Activated CD8-positive, alpha-beta memory T cell treated with anti-CD3 and anti-CD28 coated beads, Interleukin-2, amount 50 U/mL, for 4 hours (primary cell): ENCODE measurements at regions not wholly inside any gene's neighbourhood (a gene's known extent, or its start where the extent isn't known, plus 50 kb on each side); places are given as distances from the start of the nearest gene placed in this dataset.
A peak's percentile ranks its signal among the peaks of the same experiment; 100 is the strongest.
"Not testable (repeated sequence)": the region's sequence is repeated elsewhere in the genome, so short reads cannot be mapped to it uniquely, and the experiment has no call there.

Experiments
- DNase-seq: peaks from one replicate; pipeline ENCODE4 v3.0.0-alpha.2; 2020

DNA sequence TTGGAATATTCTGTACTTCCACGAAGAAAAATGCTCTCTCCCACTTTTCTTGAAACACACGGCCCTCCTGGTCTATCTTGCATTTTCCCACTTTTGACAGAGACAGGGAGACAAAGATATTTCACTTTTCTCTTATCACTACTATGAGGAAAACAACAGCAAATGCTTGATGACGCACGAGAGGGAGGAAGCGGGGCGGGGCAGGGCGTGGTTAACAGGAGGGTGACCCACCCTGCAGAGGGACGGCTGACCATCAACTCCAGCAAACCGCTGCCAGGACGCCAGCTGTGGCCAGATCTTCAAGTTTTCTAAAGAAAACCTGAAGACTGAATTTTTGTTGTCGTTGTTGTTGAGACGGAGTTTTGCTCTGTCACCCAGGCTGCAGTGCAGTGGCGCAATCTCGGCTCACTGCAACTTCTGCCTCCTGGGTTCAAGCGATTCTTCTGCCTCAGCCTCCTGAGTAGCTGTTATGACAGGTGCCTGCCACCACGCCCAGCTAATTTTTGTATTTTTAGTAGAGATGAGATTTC is 63.8 kb downstream of the NSUN5 start:
- not testable (repeated sequence) for DNase-seq

- DNase-seq = peak; percentile 93
These were observed 73.5 kb downstream of the NSUN5 start for GRCh38 chr7:73234994-73235717.

DNA sequence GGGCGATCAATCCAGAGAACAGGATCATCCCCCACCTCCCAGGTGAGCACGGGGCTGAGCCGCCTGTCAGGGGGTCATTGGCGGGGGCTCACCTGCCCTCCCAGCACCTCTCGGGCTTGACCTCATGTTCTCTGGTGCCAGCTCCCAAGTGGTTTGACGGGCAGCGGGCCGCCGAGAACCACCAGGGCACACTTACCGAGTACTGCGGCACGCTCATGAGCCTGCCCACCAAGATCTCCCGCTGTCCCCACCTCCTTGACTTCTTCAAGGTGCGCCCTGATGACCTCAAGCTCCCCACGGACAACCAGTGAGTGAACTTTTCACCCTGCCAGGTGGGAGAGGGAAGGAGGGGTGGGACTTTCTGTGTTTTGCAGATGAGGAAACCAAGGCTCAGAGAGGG is 82.9 kb downstream of the NSUN5 start:
- DNase-seq = not testable (repeated sequence)

DNA sequence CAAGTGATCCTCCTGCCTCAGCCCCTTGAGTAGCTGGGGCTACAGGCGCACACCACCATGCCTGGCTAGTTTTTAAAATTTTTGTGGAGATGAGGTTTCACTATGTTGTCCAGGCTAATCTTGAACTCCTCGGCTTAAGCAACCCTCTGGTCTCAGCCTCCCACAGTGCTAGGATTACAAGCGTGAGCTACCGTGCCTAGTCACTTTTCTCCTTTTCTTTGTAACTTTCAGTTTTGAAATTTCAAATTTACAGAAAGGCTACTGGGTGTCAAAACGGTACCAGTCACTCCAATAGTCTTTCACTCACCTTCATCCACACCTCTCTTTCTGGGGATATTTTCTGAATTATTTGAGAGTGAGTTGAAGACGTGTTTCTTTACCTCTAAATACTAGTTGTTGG is 86.9 kb downstream of the NSUN5 start:
- DNase-seq = not testable (repeated sequence)

- DNase-seq = not testable (repeated sequence)
These were observed 87.8 kb downstream of the NSUN5 start for GRCh38 chr7:73220766-73221370.

DNA sequence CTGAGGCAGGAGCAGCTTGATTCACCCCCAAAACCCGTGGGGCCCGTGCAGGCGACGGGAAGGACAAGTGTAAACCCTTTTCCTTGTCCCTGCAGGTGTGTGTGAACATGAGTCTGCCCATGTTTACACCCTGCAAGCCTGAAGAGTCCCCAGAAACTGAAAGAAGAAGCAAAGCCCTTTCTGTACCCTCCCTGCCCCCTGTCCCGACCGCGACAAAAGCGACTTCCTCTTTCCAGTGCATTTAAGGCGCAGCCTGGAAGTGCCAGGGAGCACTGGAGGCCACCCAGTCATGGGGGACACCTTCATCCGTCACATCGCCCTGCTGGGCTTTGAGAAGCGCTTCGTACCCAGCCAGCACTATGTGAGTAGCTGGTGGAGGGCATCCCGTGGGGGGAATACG is 88.3 kb downstream of the NSUN5 start:
- DNase-seq = not testable (repeated sequence)

DNA sequence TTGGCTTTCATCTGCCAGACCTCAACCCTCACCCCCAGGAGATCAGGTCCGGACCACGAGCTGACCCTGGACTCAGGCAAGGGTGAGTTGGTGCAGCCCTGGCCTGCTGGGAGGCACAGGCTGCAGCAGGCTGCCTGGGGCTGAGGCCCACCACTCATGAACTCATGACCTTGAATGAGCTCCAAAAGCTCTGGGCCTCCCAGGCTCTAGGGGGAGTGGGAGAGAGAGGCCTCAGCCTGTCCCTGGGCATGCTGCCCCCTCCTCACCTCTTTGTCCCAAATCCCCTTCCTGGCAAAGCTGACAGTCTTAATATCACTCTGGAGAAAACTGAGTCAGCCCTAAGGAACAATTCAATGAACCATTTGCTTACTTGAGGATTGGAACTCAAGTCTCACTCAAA is 89.8 kb downstream of the NSUN5 start:
- not testable (repeated sequence) for DNase-seq

DNA sequence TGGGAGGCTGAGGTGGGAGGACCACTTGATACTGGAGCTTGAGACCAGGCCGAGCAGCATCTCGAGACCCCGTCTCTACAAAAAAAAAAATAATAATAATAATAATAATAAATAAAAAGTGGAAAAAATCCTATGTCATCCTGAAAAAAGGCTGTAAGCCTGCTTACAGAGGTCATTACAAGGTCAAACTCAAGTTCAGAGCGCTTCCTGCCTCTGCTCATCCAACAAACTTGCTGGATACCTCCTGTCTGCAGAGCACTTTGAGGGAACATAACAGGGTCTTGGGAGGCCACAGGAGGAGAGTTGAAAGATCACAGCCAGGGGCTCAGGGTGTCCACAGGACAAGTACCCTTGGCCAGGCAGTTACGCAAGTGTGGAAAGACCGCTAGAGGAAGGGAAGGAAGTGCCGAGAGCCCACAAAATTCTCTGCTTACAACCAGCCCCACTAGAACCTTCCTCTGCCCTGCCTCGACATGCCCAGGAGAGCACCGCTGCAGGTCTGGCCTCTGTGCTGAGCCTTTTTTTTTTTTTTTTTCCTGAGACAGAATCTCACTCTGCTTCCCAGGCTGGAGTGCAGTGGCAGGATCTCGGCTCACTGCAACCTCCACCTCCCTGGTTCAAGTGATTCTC is 92.5 kb downstream of the NSUN5 start:
- DNase-seq = not testable (repeated sequence)

DNA sequence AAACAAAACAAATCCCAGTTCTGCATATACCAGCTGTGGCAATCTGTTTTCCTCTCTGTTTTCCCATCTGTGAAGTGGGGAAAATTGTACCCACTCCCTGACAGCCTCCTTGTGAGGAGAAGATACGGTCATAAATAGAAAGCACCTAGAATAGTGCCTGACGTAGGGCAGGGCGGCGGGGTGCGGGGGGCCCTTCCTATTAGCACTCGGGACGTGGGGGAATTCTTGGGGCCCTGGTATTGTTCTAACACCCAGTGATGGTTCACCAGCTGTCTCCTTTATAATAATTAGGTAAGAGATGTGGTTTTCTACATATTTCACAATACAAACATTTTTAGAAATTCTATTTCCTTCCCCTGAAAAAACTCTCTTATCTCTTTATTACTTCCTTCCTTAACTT is 93.4 kb downstream of the NSUN5 start:
- DNase-seq = not testable (repeated sequence)

- not testable (repeated sequence) for DNase-seq
These were observed 94.2 kb downstream of the NSUN5 start for GRCh38 chr7:73214471-73214870.

GRCh38 chr7:73213076-73213475 is 95.5 kb downstream of the NSUN5 start:
- not testable (repeated sequence) for DNase-seq

DNA sequence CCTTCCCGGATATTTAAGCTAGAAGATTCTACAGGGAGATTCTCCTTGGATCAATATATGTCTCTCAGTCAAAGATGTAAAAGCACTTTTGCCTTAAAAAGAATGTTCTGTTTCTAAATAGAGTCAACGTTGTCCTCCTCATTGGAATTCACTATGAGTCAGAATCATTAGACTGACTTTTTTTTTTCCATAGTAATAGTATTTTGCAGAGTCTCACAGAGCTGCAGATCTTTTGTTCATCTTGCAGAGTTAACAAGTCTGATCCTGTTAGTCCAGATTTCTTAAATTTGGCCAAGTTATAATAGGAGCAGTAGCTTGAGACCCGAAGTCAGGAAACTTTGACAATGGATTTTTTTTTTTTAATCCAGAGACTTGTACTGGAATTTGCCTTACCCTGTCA is 103.0 kb downstream of the NSUN5 start:
- DNase-seq = not testable (repeated sequence)

GRCh38 chr7:73204898-73205297 is 103.7 kb downstream of the NSUN5 start:
- not testable (repeated sequence) for DNase-seq

GRCh38 chr7:73203312-73203711 is 105.3 kb downstream of the NSUN5 start:
- not testable (repeated sequence) for DNase-seq

- not testable (repeated sequence) for DNase-seq
These were observed 107.4 kb downstream of the NSUN5 start for GRCh38 chr7:73201264-73201663.

- not testable (repeated sequence) for DNase-seq
These were observed 108.0 kb downstream of the NSUN5 start for GRCh38 chr7:73200518-73201099.

- DNase-seq = not testable (repeated sequence)
These were observed 108.2 kb upstream of the SPDYE9 start for GRCh38 chr7:73193991-73194390.

GRCh38 chr7:73190483-73191155 is 104.8 kb upstream of the SPDYE9 start:
- not testable (repeated sequence) for DNase-seq

- not testable (repeated sequence) for DNase-seq
These were observed 102.4 kb upstream of the SPDYE9 start for GRCh38 chr7:73188287-73188686.

DNA sequence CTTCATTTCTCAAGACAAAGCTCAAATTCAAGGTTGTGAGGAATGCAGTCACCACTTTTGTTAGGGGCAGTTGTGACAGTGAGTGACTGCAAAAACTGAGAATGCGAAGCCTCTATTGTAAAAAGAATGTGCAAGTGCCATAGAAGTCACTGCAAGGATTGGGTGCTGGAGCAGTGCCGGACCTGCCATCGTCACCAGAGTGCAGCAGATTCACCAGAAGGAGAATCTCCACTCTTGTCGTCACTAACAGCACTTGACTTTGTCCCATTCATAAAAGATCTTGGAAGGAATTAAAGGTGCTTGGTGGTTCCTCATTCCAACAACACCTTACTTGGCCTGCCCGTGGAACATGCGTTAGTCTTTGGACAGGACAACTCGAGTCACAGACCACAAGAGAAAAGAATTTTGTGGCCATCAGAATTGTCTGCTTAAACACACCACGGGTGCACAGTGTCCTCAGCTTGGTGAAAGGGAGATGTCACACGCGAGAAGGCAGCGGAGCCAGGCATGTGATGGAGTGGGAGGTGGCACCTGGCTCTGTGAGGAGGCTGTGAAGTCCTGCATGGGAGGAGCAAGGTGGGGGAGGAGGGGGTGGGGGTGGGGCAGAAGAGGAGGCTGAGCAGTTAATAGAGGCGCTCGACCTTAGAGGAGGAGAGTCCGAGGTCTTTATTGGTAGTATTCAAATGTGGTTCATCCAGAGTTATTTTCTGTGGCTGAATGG is 100.9 kb upstream of the SPDYE9 start:
- DNase-seq = not testable (repeated sequence)

- DNase-seq = not testable (repeated sequence)
These were observed 91.0 kb upstream of the SPDYE9 start for GRCh38 chr7:73176813-73177212.

DNA sequence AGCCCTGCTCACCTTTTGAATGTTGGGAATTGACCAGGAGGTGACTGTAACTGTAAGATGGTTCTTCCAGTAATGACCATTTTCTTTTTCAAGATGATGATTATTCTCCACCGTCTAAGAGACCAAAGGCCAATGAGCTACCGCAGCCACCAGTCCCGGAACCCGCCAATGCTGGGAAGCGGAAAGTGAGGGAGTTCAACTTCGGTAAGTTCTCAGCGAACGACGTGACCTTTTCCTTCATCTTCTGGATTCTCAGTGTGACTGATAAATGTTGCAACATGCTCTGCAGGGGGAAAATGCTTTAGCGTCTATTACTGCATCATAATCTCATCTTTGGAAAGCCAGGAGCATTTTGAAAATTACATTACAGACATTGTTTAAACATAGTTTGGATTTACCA is 89.5 kb upstream of the SPDYE9 start:
- DNase-seq = not testable (repeated sequence)
